B cell (primary cell): ENCODE measurements at regions not wholly inside any gene's neighbourhood (a gene's known extent, or its start where the extent isn't known, plus 50 kb on each side); places are given as distances from the start of the nearest gene placed in this dataset.

Source experiments
- EZH2 ChIP-seq: IDR thresholded peaks from 2 replicates; pipeline ENCODE4 v1.6.1; 2012; ENCODE audit warnings: borderline replicate concordance, low read depth, mild to moderate bottlenecking, moderate library complexity, low read length; ENCODE audit not compliant: insufficient read depth, poor library complexity, severe bottlenecking
- TF ChIP-seq, protein P1 (sequence below): fragments of 200-600 bp; IDR thresholded peaks from one replicate; pipeline ENCODE4 v1.8.0; 2022; ENCODE audit warnings: antibody characterized with exemption, mild to moderate bottlenecking

DNA sequence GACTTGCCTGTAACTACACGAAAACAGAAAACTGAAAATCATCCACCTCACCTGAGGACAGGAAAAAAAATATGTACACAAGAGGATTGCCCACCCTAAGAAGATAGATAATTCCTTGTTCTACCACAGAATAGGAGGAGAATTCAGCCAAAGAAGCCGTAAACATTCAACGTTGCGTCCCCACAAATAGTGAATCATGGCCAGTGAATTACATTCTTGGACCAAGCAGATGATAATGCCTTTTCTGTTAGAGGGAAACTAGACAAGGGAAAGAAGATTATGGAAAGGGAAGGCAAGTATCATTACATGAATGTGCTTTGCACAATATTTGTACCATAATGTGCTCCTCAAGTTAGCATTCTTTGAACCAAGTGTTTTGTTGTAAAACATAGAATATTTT, 95.5 kb upstream of the C1QTNF7 start:
- TF ChIP-seq EZH2 = no peak
- TF ChIP-seq, protein P1, sequence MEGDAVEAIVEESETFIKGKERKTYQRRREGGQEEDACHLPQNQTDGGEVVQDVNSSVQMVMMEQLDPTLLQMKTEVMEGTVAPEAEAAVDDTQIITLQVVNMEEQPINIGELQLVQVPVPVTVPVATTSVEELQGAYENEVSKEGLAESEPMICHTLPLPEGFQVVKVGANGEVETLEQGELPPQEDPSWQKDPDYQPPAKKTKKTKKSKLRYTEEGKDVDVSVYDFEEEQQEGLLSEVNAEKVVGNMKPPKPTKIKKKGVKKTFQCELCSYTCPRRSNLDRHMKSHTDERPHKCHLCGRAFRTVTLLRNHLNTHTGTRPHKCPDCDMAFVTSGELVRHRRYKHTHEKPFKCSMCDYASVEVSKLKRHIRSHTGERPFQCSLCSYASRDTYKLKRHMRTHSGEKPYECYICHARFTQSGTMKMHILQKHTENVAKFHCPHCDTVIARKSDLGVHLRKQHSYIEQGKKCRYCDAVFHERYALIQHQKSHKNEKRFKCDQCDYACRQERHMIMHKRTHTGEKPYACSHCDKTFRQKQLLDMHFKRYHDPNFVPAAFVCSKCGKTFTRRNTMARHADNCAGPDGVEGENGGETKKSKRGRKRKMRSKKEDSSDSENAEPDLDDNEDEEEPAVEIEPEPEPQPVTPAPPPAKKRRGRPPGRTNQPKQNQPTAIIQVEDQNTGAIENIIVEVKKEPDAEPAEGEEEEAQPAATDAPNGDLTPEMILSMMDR = no peak
